ENCODE measurements at regions not wholly inside any gene's neighbourhood (a gene's known extent, or its start where the extent isn't known, plus 50 kb on each side); places are given as distances from the start of the nearest gene placed in this dataset.

GRCh38 chr14:43855556-43855955, 651.5 kb downstream of the FSCB start:
- Mint-ChIP-seq H3K27me3 (ENCODE audit: insufficient read depth, low read depth, poor library complexity) (no peaks in the 10 kb centered on the region), H3K36me3 (ENCODE audit: low read depth) (peaks cover 6% of the 10 kb centered on the region; the same call in 1 of the 3 replicates), H3K4me3 (no peak overlapping the region), H3K9me3 (no peaks in the 10 kb centered on the region; the same call in 2 of the 3 replicates), H3K4me1 (peaks cover 9% of the 10 kb centered on the region; the same call in 2 of the 3 replicates), H3K27ac (no peak overlapping the region)
- no peak overlapping the region for H3K4me3 ChIP-seq
- no peaks in the 10 kb centered on the region for H3K79me2 ChIP-seq (replicated peaks; ENCODE audit: insufficient read depth)
- TF ChIP-seq POLR2AphosphoS5 (IDR thresholded peaks at IDR 0.05; ENCODE audit: low read depth) = no peak
- TF ChIP-seq ETS1 (IDR thresholded peaks at IDR 0.05) = no peak
- no peak for TF ChIP-seq ZNF331 (CRISPR knock-in tag; IDR thresholded peaks at IDR 0.05; ENCODE audit: low read depth)
- no peak for TF ChIP-seq CREB1 (CRISPR knock-in tag; IDR thresholded peaks at IDR 0.05; ENCODE audit: low read depth)
- TF ChIP-seq REST (IDR thresholded peaks at IDR 0.05; ENCODE audit: unreplicated experiment) = no peak
- TF ChIP-seq EZH2 (IDR thresholded peaks at IDR 0.05; ENCODE audit: low read depth, unreplicated experiment) = no peak
- ATAC-seq (no peak), DNase-seq (ENCODE audit: low spot score) (no peak)
- H3K36me3 ChIP-seq (ENCODE audit: insufficient read depth) = no peaks in the 10 kb centered on the region
- H3K9me2 ChIP-seq (ENCODE audit: insufficient read depth) = no peaks in the 10 kb centered on the region; the same call in 1 of the 2 replicates
- no peaks in the 10 kb centered on the region for H3F3A ChIP-seq (replicated peaks; ENCODE audit: low read depth)
- H2AFZ ChIP-seq = peak overlapping the region; percentile 72; the same call in 1 of the 2 replicates
- peaks cover 11% of the 10 kb centered on the region; the same call in 1 of the 2 replicates for H3K4me1 ChIP-seq (ENCODE audit: insufficient read depth)
- H3K27me3 ChIP-seq (ENCODE audit: insufficient read depth) = no peaks in the 10 kb centered on the region
- no peak overlapping the region for H3K4me2 ChIP-seq
- H3K27ac ChIP-seq (ENCODE audit: low read depth) = no peak overlapping the region
- no peaks in the 10 kb centered on the region for H4K20me1 ChIP-seq (replicated peaks; ENCODE audit: insufficient read depth)

GRCh38 chr14:43853541-43853940, 653.5 kb downstream of the FSCB start:
- no peaks in the 10 kb centered on the region; the same call in 2 of the 3 replicates for H3K9me3 Mint-ChIP-seq
- Histone ChIP-seq H3K4me3 (no peak overlapping the region), H2AFZ (no peak overlapping the region), H3K27ac (ENCODE audit: low read depth) (no peak overlapping the region), H3K9me2 (ENCODE audit: insufficient read depth) (no peaks in the 10 kb centered on the region), H4K20me1 (replicated peaks; ENCODE audit: insufficient read depth) (no peaks in the 10 kb centered on the region), H3K36me3 (ENCODE audit: insufficient read depth) (no peaks in the 10 kb centered on the region), H3K4me1 (ENCODE audit: insufficient read depth) (no peaks in the 10 kb centered on the region), H3K27me3 (ENCODE audit: insufficient read depth) (no peaks in the 10 kb centered on the region), H3K4me2 (no peak overlapping the region), H3F3A (replicated peaks; ENCODE audit: low read depth) (no peaks in the 10 kb centered on the region), H3K79me2 (replicated peaks; ENCODE audit: insufficient read depth) (no peaks in the 10 kb centered on the region)
- no peak for DNase-seq (ENCODE audit: low spot score)
- H3K27ac Mint-ChIP-seq = no peak overlapping the region
- peaks cover 3% of the 10 kb centered on the region; the same call in 1 of the 3 replicates for H3K36me3 Mint-ChIP-seq (ENCODE audit: low read depth)
- no peaks in the 10 kb centered on the region for H3K27me3 Mint-ChIP-seq (ENCODE audit: insufficient read depth, low read depth, poor library complexity)
- ATAC-seq = no peak
- no peak overlapping the region for H3K4me3 Mint-ChIP-seq
- H3K4me1 Mint-ChIP-seq = no peaks in the 10 kb centered on the region
- TF ChIP-seq POLR2AphosphoS5 (IDR thresholded peaks at IDR 0.05; ENCODE audit: low read depth) (no peak), EZH2 (IDR thresholded peaks at IDR 0.05; ENCODE audit: low read depth, unreplicated experiment) (no peak), ETS1 (IDR thresholded peaks at IDR 0.05) (no peak), NANOG (IDR thresholded peaks at IDR 0.05; ENCODE audit: borderline replicate concordance) (no peak), ZNF331 (CRISPR knock-in tag; IDR thresholded peaks at IDR 0.05; ENCODE audit: low read depth) (no peak), STAT1 (IDR thresholded peaks at IDR 0.05; ENCODE audit: unreplicated experiment) (no peak), JUNB (IDR thresholded peaks at IDR 0.05; ENCODE audit: unreplicated experiment) (no peak), CREB1 (CRISPR knock-in tag; IDR thresholded peaks at IDR 0.05; ENCODE audit: low read depth) (no peak), REST (IDR thresholded peaks at IDR 0.05; ENCODE audit: unreplicated experiment) (no peak)
- TF ChIP-seq, protein P1, sequence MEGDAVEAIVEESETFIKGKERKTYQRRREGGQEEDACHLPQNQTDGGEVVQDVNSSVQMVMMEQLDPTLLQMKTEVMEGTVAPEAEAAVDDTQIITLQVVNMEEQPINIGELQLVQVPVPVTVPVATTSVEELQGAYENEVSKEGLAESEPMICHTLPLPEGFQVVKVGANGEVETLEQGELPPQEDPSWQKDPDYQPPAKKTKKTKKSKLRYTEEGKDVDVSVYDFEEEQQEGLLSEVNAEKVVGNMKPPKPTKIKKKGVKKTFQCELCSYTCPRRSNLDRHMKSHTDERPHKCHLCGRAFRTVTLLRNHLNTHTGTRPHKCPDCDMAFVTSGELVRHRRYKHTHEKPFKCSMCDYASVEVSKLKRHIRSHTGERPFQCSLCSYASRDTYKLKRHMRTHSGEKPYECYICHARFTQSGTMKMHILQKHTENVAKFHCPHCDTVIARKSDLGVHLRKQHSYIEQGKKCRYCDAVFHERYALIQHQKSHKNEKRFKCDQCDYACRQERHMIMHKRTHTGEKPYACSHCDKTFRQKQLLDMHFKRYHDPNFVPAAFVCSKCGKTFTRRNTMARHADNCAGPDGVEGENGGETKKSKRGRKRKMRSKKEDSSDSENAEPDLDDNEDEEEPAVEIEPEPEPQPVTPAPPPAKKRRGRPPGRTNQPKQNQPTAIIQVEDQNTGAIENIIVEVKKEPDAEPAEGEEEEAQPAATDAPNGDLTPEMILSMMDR (conservative IDR thresholded peaks at IDR 0.05; ENCODE audit: low read depth in 2 of 2) = no peak

All from GM23338 (cell line).